Myocyte (in vitro differentiated cells): ENCODE measurements at regions not wholly inside any gene's neighbourhood (a gene's known extent, or its start where the extent isn't known, plus 50 kb on each side); places are given as distances from the start of the nearest gene placed in this dataset.
"Not testable (repeated sequence)": the region's sequence is repeated elsewhere in the genome, so short reads cannot be mapped to it uniquely, and the experiment has no call there.

Source experiments
- DNase-seq: peaks from one replicate; pipeline ENCODE4 v3.0.0-alpha.2; 2012; ENCODE audit warnings: low read depth

- DNase-seq = no peak
Measured at GRCh38 chrX:150234126-150234525, 129.0 kb upstream of the MAMLD1 start.

DNA sequence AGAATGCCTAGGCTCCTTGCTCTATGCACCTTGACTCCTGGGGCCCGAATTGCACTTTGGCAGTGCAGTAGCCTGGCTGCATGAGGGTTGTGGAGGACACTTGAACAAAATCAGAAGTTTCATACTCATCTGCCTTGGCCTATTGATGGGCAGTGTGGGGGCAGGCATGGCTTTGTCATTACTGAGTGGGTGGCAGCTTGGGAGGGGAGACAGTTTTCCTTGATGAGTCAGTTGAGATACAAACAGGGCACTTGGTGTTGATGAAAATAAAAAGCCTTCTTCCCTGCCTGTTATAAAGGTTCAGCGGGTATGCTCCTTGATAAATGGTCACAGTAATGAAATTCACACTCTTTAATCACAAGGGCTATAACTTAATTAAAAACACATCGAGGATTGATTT lies 126.8 kb upstream of the MAMLD1 start:
- DNase-seq = peak; percentile 27

GRCh38 chrX:150238632-150239382 lies 124.3 kb upstream of the MAMLD1 start:
- DNase-seq = no peak

DNA sequence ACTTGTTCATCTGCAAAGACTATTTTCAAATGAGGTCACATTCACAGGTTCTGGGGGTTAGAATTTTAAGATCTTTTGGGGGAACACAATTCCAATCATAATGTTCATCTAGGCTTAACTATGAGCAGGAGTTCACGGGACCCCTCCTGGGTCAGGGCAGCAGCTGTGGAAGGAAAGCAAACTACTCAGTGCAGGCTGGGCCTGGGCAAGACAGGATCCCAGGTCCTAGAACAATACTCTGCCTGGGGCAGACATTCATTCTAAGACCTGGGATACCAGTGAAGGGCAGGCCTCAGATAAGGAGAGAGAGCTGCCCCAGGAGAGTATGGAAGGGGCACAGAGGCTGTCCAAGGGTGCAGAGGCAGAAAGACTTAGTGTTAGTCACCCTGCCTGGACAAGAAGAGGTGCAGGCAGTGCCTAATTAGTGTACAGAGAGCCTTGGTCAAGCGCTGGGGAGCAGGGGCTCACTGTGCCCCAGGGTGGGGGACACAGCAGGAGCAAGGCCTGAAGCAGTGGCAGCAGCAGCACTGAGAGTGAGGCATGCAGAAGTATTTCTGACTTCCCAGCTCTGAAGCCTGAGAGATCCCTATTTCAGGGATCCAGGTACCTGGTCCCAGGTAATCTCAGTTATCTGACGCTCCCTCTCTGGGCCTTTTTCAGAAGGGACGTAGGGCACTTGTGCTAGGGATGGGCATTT lies 123.0 kb upstream of the MAMLD1 start:
- no peak for DNase-seq

DNA sequence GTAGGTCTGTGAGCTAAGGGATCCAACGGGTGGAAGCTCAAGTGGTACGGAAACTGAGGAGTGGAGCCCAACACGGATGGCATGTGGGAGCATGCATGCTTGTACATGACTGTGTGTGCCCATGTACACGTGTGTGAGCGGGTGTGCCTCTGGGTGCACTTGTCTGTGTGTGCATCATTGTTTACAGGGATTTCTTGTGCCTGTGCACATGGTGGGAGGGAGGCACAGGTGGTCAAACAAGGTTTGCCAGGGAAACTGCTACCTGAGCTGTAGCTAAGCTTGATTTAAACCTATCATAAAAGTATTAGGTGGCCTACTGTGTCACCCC lies 122.5 kb upstream of the MAMLD1 start:
- no peak for DNase-seq

GRCh38 chrX:150253959-150254620 lies 109.0 kb upstream of the MAMLD1 start:
- peak; percentile 54 for DNase-seq

- DNase-seq = no peak
Measured at GRCh38 chrX:150254909-150255308, 108.2 kb upstream of the MAMLD1 start.

GRCh38 chrX:150255441-150256296 lies 107.4 kb upstream of the MAMLD1 start:
- no peak for DNase-seq

DNA sequence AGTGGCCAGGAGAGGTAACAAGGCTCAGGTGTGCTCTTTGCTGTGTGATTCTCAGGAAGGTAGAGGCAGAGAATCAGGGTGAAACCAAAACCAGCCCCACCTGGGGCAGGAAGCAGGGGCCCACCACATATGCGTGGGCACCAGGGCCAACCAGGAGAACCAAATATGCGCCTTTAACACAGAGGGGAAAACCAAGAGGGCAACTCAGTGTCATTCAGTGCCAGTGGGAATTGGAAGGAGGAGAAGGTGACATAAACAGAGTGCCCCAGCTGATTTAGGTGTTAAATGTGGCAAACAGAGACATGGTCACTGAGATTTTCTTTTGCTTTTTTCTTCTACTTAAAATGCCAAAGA lies 106.8 kb upstream of the MAMLD1 start:
- no peak for DNase-seq

DNA sequence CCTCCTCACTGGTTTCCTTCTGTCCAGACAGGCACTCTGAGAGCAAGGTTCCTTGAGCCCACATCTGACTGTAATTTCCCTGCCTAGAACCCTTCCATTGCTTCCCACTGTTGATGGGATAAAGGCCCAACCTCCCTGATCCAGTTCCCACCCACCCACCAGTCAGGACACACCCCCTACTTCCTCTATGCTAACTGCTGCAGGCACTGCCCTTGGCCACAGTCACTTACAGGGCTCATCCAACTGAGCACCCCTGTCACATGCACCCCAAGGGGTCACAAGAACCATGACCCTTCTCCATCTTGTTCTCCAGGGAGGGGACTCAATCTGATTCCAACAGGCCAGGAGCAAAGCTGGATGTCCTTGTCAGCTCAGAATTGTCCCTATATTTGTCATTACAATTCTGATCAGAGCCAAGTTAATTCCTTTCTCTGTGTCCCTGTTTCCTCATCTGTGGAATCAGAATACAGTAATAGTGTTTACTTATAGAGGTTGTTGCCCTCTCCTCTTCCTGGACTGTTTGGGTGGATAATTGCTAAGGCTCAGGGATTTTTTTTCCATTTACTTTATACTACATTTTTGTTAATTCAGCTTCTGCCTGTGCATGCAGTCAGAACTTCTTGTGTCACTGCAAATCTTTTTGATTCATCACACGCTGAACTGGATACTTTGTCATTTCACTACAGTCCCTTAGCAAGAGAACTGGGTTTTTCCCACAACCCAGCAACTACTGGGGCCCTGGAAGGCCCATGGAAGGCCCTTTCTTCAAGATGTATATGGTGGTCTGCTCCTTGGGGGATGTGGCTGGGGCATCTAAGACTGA lies 105.6 kb upstream of the MAMLD1 start:
- DNase-seq = no peak

GRCh38 chrX:150258176-150258425 lies 105.0 kb upstream of the MAMLD1 start:
- DNase-seq = no peak

DNA sequence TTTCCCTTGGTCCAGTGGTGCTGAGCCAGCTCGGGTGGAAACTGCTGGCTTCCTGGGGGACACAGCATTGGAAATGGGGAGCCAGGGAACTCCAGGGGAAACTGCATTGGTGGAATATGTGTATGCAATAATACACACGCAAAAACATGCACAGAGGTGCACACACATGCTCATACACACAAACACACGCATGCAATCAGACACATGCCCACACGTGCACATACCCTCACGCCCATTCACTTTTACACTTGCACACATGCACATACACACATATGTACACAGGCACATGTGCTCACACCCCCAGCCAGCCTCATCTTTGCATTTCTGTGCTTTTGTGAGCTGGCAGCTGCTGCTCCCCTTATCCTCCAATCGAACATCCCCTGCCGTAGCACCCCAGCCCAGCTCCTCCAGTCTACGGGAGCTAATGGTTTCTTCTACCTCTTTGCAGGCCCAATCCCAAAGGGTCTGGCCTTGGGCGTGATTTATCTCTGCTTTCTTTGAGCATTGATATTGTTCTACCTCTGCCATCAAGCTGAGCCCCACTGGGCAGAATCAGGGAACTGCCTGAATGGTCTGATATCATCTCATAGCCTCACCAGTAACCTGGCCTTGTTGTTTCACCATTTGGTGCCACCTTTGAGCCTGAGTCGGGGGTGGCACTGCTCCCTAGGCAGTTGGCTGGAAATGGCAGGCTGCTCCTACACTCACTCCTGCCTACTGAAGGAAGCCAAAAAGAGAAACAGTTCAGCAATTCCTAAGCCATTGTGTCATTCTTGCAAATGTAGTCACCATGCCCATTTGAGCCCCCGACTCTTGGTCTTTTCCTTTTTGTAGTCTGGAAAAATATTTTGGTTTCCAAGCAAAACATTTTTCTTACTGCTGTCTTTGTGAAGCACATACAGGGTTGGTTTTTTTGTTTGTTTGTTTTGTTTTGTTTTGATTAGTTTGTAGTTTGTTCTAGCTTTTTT lies 104.4 kb upstream of the MAMLD1 start:
- DNase-seq = peak; percentile 30

DNA sequence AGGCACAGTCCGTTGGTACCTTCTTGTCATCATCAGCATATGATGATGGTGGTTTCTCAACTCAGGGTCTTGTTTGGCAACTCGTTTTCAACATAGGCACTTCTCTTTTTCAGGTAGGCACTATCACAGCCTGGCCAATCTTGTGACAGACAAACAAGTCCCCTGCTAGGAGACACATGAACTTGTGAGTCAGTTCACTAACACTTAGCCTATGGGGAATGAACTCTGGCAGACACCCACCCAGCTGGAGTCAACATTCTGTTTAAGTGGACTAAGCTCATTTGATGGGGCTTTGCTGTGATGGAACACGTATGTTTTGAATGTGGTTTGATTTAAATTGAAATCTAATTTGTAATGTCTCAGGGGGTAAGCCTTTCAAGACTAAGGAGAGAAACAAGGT lies 100.7 kb upstream of the MAMLD1 start:
- no peak for DNase-seq

DNA sequence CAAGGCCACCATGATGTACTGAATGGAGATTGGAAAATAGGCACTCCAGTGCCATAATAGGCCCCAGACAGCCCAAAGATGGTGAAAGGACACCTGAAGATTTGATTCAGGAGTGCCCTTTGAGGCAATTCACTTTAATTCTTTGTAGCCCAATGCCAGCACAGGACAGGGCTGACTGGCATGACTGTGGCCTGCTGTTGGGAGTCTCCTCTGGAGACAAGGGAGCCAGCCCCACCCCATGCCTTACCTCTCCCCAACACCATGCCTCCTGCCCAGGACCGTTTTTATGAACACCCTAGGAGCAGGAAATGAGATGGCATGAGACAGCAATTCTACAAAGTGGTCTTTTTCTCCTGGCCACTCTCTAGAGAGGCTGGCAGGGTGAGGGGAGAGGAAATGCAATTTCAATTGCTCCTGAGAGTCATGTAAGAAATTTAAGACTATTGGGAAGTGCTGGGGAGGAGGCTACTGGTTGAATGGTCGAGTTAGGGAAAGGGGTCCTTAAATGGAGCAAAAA lies 94.2 kb upstream of the MAMLD1 start:
- DNase-seq = no peak

GRCh38 chrX:150269605-150270254 lies 93.4 kb upstream of the MAMLD1 start:
- DNase-seq = no peak

DNA sequence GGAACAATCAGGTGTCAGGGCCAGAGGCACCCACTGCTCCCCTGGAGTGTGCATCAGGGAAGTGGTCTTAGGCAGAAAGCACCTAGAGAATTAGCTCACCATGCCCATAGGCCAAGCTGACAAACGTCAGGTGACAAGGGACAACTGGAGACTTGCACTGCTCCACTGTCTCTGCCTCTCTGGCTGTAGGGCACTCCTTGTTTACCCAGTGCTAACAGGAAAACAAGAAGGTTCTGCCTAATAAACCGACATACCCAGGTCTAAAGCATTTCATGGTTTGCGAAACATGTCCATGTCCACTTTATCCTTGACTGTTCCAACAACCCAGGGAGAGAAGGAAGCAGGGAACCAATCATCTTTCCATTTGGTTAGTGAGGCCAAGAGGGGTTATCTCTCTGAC lies 92.5 kb upstream of the MAMLD1 start:
- DNase-seq = no peak

DNA sequence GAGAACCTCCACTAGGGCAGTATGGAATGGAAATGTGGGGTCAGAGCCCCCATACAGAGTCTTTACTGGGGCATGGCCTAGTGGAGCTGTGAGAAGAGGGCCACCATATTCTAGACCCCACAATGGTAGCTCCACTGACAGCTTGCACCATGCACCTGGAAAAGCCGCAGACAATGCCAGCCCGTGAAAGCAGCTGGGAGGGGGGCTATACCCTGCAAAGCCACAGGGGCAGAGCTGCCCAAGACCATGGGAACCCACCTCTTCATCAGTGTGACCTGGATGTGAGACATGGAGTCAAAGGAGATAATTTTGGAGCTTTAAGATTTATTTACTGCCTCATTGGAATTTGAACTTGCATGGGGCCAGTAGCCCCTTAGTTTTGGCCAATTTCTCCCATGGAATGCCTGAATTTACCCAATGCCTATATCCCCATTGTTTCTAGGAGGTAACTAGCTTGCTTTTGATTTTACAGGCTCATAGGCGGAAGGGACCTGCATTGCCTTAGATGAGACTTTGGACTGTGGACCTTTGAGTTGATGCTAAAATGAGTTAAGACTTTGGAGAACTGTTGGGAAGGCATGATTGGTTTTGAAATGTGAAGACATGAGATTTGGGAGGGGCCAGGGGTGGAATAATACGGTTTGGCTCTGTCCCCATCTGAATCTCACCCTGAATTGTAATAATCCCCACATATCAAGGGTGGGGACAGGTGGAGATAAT lies 89.4 kb upstream of the MAMLD1 start:
- not testable (repeated sequence) for DNase-seq

DNA sequence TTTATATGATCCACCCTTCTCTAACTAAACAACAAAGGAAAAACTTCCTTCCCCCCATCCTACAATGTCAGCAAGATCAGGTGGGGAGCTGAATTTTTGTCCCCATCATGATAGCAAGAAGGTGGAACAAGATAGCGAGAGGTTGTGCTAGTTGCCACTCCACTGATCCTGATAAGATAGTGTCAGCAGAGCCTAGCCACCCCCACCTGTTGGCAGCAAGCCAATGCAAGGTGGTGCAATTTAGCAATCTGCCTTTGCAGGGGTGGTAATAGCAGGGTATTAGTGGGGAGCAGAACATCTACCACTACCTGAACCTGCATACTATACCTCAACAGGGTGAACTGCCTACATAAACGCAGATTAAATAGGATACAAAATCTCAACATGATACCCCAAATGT lies 80.2 kb upstream of the MAMLD1 start:
- no peak for DNase-seq

GRCh38 chrX:150291014-150291413 lies 72.1 kb upstream of the MAMLD1 start:
- DNase-seq = no peak
